Astrocyte (in vitro differentiated cells and primary cell): ENCODE measurements at regions not wholly inside any gene's neighbourhood (a gene's known extent, or its start where the extent isn't known, plus 50 kb on each side); places are given as distances from the start of the nearest gene placed in this dataset.

Source experiments
- EZH2 ChIP-seq: IDR thresholded peaks from 2 replicates; pipeline ENCODE4 v1.6.1; 2012; ENCODE audit warnings: mild to moderate bottlenecking, low read length, inconsistent platforms; ENCODE audit not compliant: insufficient read depth
- TF ChIP-seq, protein P1 (sequence below): IDR thresholded peaks from 2 replicates; pipeline ENCODE4 v1.5.1; 2011; ENCODE audit warnings: low read depth, mild to moderate bottlenecking, inconsistent platforms, low read length, moderate library complexity; ENCODE audit not compliant: insufficient read depth

GRCh38 chr10:118978998-118979350 is 50.5 kb upstream of the NANOS1 start:
- no peak for TF ChIP-seq EZH2
- TF ChIP-seq, protein P1, sequence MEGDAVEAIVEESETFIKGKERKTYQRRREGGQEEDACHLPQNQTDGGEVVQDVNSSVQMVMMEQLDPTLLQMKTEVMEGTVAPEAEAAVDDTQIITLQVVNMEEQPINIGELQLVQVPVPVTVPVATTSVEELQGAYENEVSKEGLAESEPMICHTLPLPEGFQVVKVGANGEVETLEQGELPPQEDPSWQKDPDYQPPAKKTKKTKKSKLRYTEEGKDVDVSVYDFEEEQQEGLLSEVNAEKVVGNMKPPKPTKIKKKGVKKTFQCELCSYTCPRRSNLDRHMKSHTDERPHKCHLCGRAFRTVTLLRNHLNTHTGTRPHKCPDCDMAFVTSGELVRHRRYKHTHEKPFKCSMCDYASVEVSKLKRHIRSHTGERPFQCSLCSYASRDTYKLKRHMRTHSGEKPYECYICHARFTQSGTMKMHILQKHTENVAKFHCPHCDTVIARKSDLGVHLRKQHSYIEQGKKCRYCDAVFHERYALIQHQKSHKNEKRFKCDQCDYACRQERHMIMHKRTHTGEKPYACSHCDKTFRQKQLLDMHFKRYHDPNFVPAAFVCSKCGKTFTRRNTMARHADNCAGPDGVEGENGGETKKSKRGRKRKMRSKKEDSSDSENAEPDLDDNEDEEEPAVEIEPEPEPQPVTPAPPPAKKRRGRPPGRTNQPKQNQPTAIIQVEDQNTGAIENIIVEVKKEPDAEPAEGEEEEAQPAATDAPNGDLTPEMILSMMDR = no peak
